HFFc6 (cell line): ENCODE measurements at regions not wholly inside any gene's neighbourhood (a gene's known extent, or its start where the extent isn't known, plus 50 kb on each side); places are given as distances from the start of the nearest gene placed in this dataset.
"Not testable (repeated sequence)": the region's sequence is repeated elsewhere in the genome, so short reads cannot be mapped to it uniquely, and the experiment has no call there.

Source experiments
- DNase-seq: peaks from one replicate; pipeline ENCODE4 v3.0.0-alpha.2; 2018
- H3K27ac Mint-ChIP-seq: 2 replicates; pipeline ENCODE4 v1.8.0; 2020; ENCODE audit warnings: mild to moderate bottlenecking, mixed read lengths
- H3K27me3 Mint-ChIP-seq: 2 replicates; pipeline ENCODE4 v1.8.0; 2021; ENCODE audit warnings: mild to moderate bottlenecking, moderate library complexity, mixed read lengths; ENCODE audit not compliant: insufficient read depth
- H3K36me3 Mint-ChIP-seq: 2 replicates; pipeline ENCODE4 v1.8.0; 2021; ENCODE audit warnings: low read depth, mixed read lengths
- H3K4me1 Mint-ChIP-seq: 2 replicates; pipeline ENCODE4 v1.8.0; 2020; ENCODE audit warnings: low read depth, mixed read lengths
- H3K4me3 Mint-ChIP-seq: 2 replicates; pipeline ENCODE4 v1.8.0; 2020; ENCODE audit warnings: mild to moderate bottlenecking, moderate library complexity, mixed read lengths
- H3K9me3 Mint-ChIP-seq: 2 replicates; pipeline ENCODE4 v1.8.0; 2020; ENCODE audit warnings: mild to moderate bottlenecking, mixed read lengths
- TF ChIP-seq, protein P1 (sequence below): fragments of 200-600 bp; sonication (generic); IDR thresholded peaks from 2 replicates; pipeline ENCODE4 v1.5.0; 2021; ENCODE audit warnings: antibody characterized with exemption, mild to moderate bottlenecking

DNA sequence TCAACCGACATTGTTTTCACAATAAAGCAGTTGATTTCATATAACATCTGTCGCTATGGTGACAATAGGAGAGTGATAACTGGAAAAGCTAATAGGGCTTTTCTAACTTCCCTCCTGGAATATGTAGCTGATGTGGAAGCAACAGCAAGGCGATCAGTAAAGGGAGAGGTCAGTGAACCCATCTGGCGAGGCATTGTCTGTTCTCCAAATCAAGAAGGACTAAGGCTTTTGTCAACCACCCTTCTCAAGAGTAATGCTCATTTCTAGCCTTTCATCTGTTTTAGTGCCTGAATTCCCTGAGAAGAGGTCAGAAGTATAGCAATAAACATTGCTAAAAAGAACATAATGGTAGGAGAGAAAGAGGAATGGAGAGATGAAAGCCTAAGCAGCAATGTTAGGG is 201.3 kb downstream of the AKAP7 start:
- TF ChIP-seq, protein P1, sequence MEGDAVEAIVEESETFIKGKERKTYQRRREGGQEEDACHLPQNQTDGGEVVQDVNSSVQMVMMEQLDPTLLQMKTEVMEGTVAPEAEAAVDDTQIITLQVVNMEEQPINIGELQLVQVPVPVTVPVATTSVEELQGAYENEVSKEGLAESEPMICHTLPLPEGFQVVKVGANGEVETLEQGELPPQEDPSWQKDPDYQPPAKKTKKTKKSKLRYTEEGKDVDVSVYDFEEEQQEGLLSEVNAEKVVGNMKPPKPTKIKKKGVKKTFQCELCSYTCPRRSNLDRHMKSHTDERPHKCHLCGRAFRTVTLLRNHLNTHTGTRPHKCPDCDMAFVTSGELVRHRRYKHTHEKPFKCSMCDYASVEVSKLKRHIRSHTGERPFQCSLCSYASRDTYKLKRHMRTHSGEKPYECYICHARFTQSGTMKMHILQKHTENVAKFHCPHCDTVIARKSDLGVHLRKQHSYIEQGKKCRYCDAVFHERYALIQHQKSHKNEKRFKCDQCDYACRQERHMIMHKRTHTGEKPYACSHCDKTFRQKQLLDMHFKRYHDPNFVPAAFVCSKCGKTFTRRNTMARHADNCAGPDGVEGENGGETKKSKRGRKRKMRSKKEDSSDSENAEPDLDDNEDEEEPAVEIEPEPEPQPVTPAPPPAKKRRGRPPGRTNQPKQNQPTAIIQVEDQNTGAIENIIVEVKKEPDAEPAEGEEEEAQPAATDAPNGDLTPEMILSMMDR: no peak
- Mint-ChIP-seq H3K27me3 (peaks cover 13% of the 10 kb centered on the region), H3K4me3 (no peak overlapping the region), H3K4me1 (no peaks in the 10 kb centered on the region), H3K27ac (no peak overlapping the region), H3K36me3 (no peaks in the 10 kb centered on the region), H3K9me3 (no peaks in the 10 kb centered on the region)
- DNase-seq: no peak

GRCh38 chr6:131346896-131347295 is 211.6 kb downstream of the AKAP7 start:
- not testable (repeated sequence) for H3K27ac Mint-ChIP-seq, H3K27me3 Mint-ChIP-seq, H3K9me3 Mint-ChIP-seq, H3K4me1 Mint-ChIP-seq, H3K36me3 Mint-ChIP-seq, H3K4me3 Mint-ChIP-seq, DNase-seq

- H3K36me3 Mint-ChIP-seq: no peaks in the 10 kb centered on the region
- H3K27ac Mint-ChIP-seq: no peak overlapping the region
- no peak for DNase-seq
- TF ChIP-seq, protein P1: no peak
- no peaks in the 10 kb centered on the region for H3K4me1 Mint-ChIP-seq
- H3K27me3 Mint-ChIP-seq: peaks cover 11% of the 10 kb centered on the region; the same call in 1 of the 2 replicates
- H3K4me3 Mint-ChIP-seq: no peak overlapping the region
- no peaks in the 10 kb centered on the region for H3K9me3 Mint-ChIP-seq
Measured at GRCh38 chr6:131348572-131348971, 213.3 kb downstream of the AKAP7 start.

DNA sequence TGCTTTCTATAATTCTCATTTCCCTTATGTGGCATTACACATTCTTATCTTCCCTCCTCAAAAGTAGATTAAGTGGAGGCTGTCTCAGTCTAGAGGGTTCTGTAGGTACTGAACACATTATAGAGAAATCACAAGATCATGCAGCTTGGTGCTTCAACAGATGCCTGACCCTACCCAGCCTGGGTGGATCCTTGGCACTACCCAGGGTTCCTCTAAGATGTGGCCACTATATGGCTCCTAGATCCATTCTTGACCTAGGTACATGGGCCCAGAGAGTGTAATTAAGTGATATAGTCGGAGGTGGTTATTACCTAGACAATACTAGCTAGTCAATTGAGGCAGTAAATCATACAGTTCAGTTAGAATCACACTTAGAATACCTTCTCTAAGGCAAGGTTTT is 213.9 kb downstream of the AKAP7 start:
- no peak for DNase-seq
- H3K27me3 Mint-ChIP-seq: peaks cover 16% of the 10 kb centered on the region
- no peaks in the 10 kb centered on the region for H3K4me1 Mint-ChIP-seq
- H3K9me3 Mint-ChIP-seq: no peaks in the 10 kb centered on the region
- H3K4me3 Mint-ChIP-seq: no peak overlapping the region
- no peaks in the 10 kb centered on the region for H3K36me3 Mint-ChIP-seq
- TF ChIP-seq, protein P1: no peak
- H3K27ac Mint-ChIP-seq: no peak overlapping the region

- H3K9me3 Mint-ChIP-seq: no peaks in the 10 kb centered on the region
- peaks cover 21% of the 10 kb centered on the region for H3K27me3 Mint-ChIP-seq
- no peak overlapping the region for H3K4me3 Mint-ChIP-seq
- no peak overlapping the region for H3K27ac Mint-ChIP-seq
- no peak for DNase-seq
- no peaks in the 10 kb centered on the region for H3K36me3 Mint-ChIP-seq
- TF ChIP-seq, protein P1: no peak
- no peaks in the 10 kb centered on the region for H3K4me1 Mint-ChIP-seq
Measured at GRCh38 chr6:131353106-131353505, 217.8 kb downstream of the AKAP7 start.

- Mint-ChIP-seq H3K4me1 (no peaks in the 10 kb centered on the region), H3K27ac (no peak overlapping the region)
Measured at GRCh38 chr6:131353876-131354275, 218.6 kb downstream of the AKAP7 start.

More at GRCh38 chr6:131353876-131354275, 218.6 kb downstream of the AKAP7 start:
- TF ChIP-seq, protein P1: no peak
- peaks cover 21% of the 10 kb centered on the region for H3K27me3 Mint-ChIP-seq
- no peaks in the 10 kb centered on the region for H3K36me3 Mint-ChIP-seq
- no peaks in the 10 kb centered on the region for H3K9me3 Mint-ChIP-seq
- no peak for DNase-seq
- H3K4me3 Mint-ChIP-seq: no peak overlapping the region
